Esophagus muscularis mucosa (tissue), 4 donors: ENCODE measurements at regions not wholly inside any gene's neighbourhood (a gene's known extent, or its start where the extent isn't known, plus 50 kb on each side); places are given as distances from the start of the nearest gene placed in this dataset.

Experiments
- DNase-seq: peaks from one replicate; pipeline ENCODE4 v3.0.0-alpha.2; 2017; ENCODE audit errors: extremely low spot score
- H3K27ac ChIP-seq, 4 donors: fragments of 200-600 bp; sonication (generic); replicated peaks in 1 of 4; 1 replicate in 3 of 4; 2 replicates in 1 of 4; pipeline ENCODE4 v1.5.1; 2016 to 2019; ENCODE audit warnings: mild to moderate bottlenecking in 1 of 4
- H3K27me3 ChIP-seq, 4 donors: fragments of 200-600 bp; sonication (generic); one replicate each; pipeline versions ENCODE4 v1.5.1 to v1.6.0; 2016 to 2019
- H3K36me3 ChIP-seq, 4 donors: fragments of 200-600 bp; sonication (generic); one replicate each; pipeline ENCODE4 v1.5.1; 2016 to 2019
- H3K4me1 ChIP-seq, 4 donors: fragments of 200-600 bp; sonication (generic); one replicate each; pipeline ENCODE4 v1.5.1; 2016 to 2019
- H3K4me3 ChIP-seq, 4 donors: fragments of 200-600 bp; sonication (generic); 1 replicate in 2 of 4; 2 replicates in 2 of 4; pipeline ENCODE4 v1.5.1; 2016 to 2019; ENCODE audit warnings: mild to moderate bottlenecking in 4 of 4, moderate library complexity in 1 of 4
- H3K9me3 ChIP-seq, 4 donors: fragments of 200-600 bp; sonication (generic); 1 replicate in 3 of 4; 2 replicates in 1 of 4; pipeline ENCODE4 v1.5.1; 2016 to 2019
- CTCF ChIP-seq, 3 experiments: fragments of 200-600 bp in 2 of 3; fragments of 450-650 bp in 1 of 3; sonication (generic) in 2 of 3; IDR thresholded peaks; one replicate each; pipeline ENCODE4 v1.5.1; 2017 to 2019; ENCODE audit warnings: antibody characterized with exemption in 3 of 3, mild to moderate bottlenecking in 2 of 3, moderate library complexity in 1 of 3
- EP300 ChIP-seq: sonication (generic); formaldehyde crosslinking; IDR thresholded peaks from one replicate; pipeline ENCODE4 v1.6.1; 2017; ENCODE audit warnings: antibody characterized with exemption
- POLR2A ChIP-seq: fragments of 450-650 bp; IDR thresholded peaks from one replicate; pipeline ENCODE4 v1.6.1; 2017; ENCODE audit warnings: antibody characterized with exemption, moderate library complexity, mild to moderate bottlenecking, low read depth
- POLR2AphosphoS5 ChIP-seq, 2 donors: sonication (generic); formaldehyde crosslinking; IDR thresholded peaks; one replicate each; pipeline ENCODE4 v1.6.1; 2017; ENCODE audit warnings: antibody characterized with exemption in 2 of 2
- WGBS: methylation state at CpG from one replicate; pipeline ENCODE4 v1.1.5; 2018; 5-methylcytosine and 5-hydroxymethylcytosine counted together
- intact Hi-C: fragments of 100-400 bp; cut with DNase I; formaldehyde crosslinking; loops from one replicate; pipeline ENCODE4 v1.15.1; 2023

- Histone ChIP-seq H3K4me1 (peaks cover 30 to 41% (median 37%) of the 10 kb centered on the region in 4 donors), H3K27ac (no peak overlapping the region), H3K27me3 (no peaks in the 10 kb centered on the region), H3K9me3 (no peaks in the 10 kb centered on the region), H3K36me3 (no peaks in the 10 kb centered on the region), H3K4me3 (no peak overlapping the region)
- intact Hi-C loops, result no loop called here
- DNase-seq, result no peak
- WGBS, result 95% methylated on average over 3 of the region's 3 CpGs
- TF ChIP-seq POLR2A (no peak), POLR2AphosphoS5 (IDR thresholded peaks at IDR 0.05) (no peak), EP300 (no peak), CTCF (IDR thresholded peaks at IDR 0.05) (no peak)
Measured at GRCh38 chr5:57700072-57700471, 217.5 kb upstream of the ACTBL2 start.

- Histone ChIP-seq H3K4me1 (peaks cover 34 to 48% (median 45%) of the 10 kb centered on the region in 4 donors), H3K9me3 (no peaks in the 10 kb centered on the region), H3K27me3 (no peaks in the 10 kb centered on the region), H3K27ac (peak overlapping the region in 3 of 4 donors; percentile 31 to 71 (median 52)), H3K36me3 (no peaks in the 10 kb centered on the region), H3K4me3 (no peak overlapping the region)
- intact Hi-C loops, result no loop called here
- TF ChIP-seq CTCF (IDR thresholded peaks at IDR 0.05) (no peak), POLR2AphosphoS5 (IDR thresholded peaks at IDR 0.05) (no peak), EP300 (no peak), POLR2A (no peak)
- no peak for DNase-seq
Measured at GRCh38 chr5:57698802-57699201, 216.2 kb upstream of the ACTBL2 start.

GRCh38 chr5:57698086-57698485, 215.5 kb upstream of the ACTBL2 start:
- Histone ChIP-seq H3K9me3 (no peaks in the 10 kb centered on the region), H3K4me3 (no peak overlapping the region), H3K4me1 (peaks cover 39 to 55% (median 53%) of the 10 kb centered on the region in 4 donors), H3K36me3 (no peaks in the 10 kb centered on the region), H3K27ac (peak overlapping the region; percentile 31 to 71 (median 60)), H3K27me3 (no peaks in the 10 kb centered on the region)
- no peak for TF ChIP-seq POLR2A
- no peak for TF ChIP-seq CTCF (IDR thresholded peaks at IDR 0.05)
- TF ChIP-seq POLR2AphosphoS5 (IDR thresholded peaks at IDR 0.05), result no peak
- TF ChIP-seq EP300, result no peak
- 78% methylated on average over 2 of the region's 2 CpGs for WGBS
- DNase-seq, result no peak
- intact Hi-C loops, result no loop called here

GRCh38 chr5:57696825-57697570, 214.4 kb upstream of the ACTBL2 start:
- no peaks in the 10 kb centered on the region for H3K36me3 ChIP-seq
- H3K4me3 ChIP-seq, result no peak overlapping the region
- peaks cover 45 to 63% (median 59%) of the 10 kb centered on the region in 4 donors for H3K4me1 ChIP-seq
- 22% methylated on average over 4 of the region's 4 CpGs for WGBS
- no peak for DNase-seq
- no peaks in the 10 kb centered on the region for H3K9me3 ChIP-seq
- intact Hi-C loops, result no loop called here
- H3K27ac ChIP-seq, result peak overlapping the region; percentile 45 to 71 (median 60)
- H3K27me3 ChIP-seq, result no peaks in the 10 kb centered on the region
- TF ChIP-seq CTCF (IDR thresholded peaks at IDR 0.05), result no peak
- no peak for TF ChIP-seq POLR2A
- no peak for TF ChIP-seq POLR2AphosphoS5 (IDR thresholded peaks at IDR 0.05)
- TF ChIP-seq EP300, result no peak
